ENCODE measurements at regions not wholly inside any gene's neighbourhood (a gene's known extent, or its start where the extent isn't known, plus 50 kb on each side); places are given as distances from the start of the nearest gene placed in this dataset.

- no peak for DNase-seq (ENCODE audit: low read depth)
- TF ChIP-seq CTCF (IDR thresholded peaks at IDR 0.05; ENCODE audit: low read depth, low read length, missing control alignments): no peak
- in situ Hi-C loops (cut with HindIII; ENCODE audit: low sequenced_read_pairs): no loop called here
- no peak overlapping the region for H3K4me3 ChIP-seq (ENCODE audit: low read depth, low read length)
Measured at GRCh38 chr1:37112430-37112829, 78.1 kb upstream of the GRIK3 start.

GRCh38 chr1:37113285-37113997 is 79.1 kb upstream of the GRIK3 start:
- no peak overlapping the region for H3K4me3 ChIP-seq (ENCODE audit: low read depth, low read length)
- in situ Hi-C loops (cut with HindIII; ENCODE audit: low sequenced_read_pairs): no loop called here
- TF ChIP-seq CTCF (IDR thresholded peaks at IDR 0.05; ENCODE audit: low read depth, low read length, missing control alignments): no peak
- DNase-seq (ENCODE audit: low read depth): no peak

- TF ChIP-seq CTCF (IDR thresholded peaks at IDR 0.05; ENCODE audit: low read depth, low read length, missing control alignments): no peak
- in situ Hi-C loops (cut with HindIII; ENCODE audit: low sequenced_read_pairs): no loop called here
- no peak overlapping the region for H3K4me3 ChIP-seq (ENCODE audit: low read depth, low read length)
- no peak for DNase-seq (ENCODE audit: low read depth)
Measured at GRCh38 chr1:37118790-37119189, 84.5 kb upstream of the GRIK3 start.

DNA sequence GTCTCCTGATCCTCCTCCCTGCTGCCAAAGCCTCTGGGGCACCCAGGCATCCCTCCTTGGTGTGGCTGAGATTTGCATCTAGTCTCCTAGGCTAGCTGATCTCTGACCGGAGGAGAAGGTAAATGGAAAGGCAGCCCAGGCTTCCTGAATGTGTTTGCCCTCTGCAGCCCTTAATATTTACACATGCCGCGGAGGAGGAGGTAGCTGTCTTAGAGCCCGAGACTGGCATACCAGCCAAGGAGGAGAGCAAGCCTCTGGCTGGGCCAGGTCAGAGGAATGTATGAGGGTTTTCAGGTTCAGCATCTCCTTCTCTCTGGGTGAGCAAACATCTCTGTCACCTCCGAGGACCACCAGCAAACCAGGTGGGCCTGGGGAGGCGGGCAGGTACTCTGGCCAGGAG is 86.0 kb upstream of the GRIK3 start:
- no peak overlapping the region for H3K4me3 ChIP-seq (ENCODE audit: low read depth, low read length)
- DNase-seq (ENCODE audit: low read depth): no peak
- no peak for TF ChIP-seq CTCF (IDR thresholded peaks at IDR 0.05; ENCODE audit: low read depth, low read length, missing control alignments)
- in situ Hi-C loops (cut with HindIII; ENCODE audit: low sequenced_read_pairs): no loop called here

DNA sequence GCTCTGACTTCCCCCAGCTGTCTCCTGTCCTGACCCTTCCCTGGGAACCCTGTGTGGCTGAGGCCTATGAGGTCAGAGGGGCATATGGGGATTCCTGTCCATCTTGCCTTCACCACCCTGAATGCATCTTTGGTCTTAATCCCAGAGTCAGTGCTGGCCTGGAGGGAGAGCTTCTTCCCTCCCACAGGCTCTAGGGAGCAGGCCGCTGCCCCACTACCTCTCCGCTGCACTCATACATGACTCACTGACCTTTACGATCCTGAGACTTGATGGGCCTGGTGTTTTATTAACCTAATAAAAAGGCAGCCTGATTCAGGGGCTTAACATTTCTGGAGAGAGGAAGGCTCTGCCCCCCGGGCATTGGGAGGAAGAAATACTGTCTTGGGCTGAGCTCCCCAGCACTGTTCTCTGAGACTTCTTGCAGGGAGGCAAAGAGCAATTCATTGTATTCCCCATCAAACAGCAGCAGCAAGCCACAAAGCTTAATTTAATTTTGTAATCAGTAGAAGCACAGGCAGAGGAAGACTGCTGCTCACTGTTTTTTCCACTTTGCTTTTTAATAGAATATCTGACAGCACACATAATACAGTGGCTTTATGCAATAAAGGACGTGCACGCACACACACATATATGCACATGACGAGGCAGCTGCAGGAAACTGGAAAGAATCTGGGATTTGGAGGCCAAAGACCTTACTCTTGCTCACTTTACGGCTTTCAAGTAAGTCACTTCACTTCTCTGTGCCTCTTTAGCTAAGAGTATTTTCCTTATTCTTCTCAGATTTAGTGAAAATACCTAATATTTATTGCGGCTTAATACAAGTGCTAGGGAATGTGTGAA is 89.2 kb upstream of the GRIK3 start:
- TF ChIP-seq CTCF (IDR thresholded peaks at IDR 0.05; ENCODE audit: low read depth, low read length, missing control alignments): no peak
- DNase-seq (ENCODE audit: low read depth): no peak
- H3K4me3 ChIP-seq (ENCODE audit: low read depth, low read length): no peak overlapping the region
- in situ Hi-C loops (cut with HindIII; ENCODE audit: low sequenced_read_pairs): no loop called here

DNA sequence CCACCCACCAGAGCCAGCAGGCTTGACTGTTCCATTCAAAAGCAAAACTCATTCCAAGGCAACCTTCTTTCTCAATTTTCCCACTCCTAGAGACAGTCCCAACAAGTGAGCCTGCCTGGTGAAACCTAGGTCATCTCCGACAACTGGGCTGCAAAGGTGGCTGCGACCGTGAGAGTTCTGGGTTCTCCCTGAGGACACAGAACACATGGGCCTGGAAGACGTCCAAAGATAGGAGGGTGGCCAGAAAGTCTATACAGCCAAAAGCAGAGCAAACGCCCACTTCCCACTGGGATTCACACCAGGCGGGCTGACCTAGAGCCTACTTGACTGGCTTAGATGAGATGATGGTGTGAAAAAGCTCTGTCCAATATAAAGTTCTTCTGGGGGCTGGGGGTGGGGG is 90.2 kb upstream of the GRIK3 start:
- in situ Hi-C loops (cut with HindIII; ENCODE audit: low sequenced_read_pairs): no loop called here
- TF ChIP-seq CTCF (IDR thresholded peaks at IDR 0.05; ENCODE audit: low read depth, low read length, missing control alignments): no peak

More for the DNA sequence above, 90.2 kb upstream of the GRIK3 start:
- H3K4me3 ChIP-seq (ENCODE audit: low read depth, low read length): no peak overlapping the region
- DNase-seq (ENCODE audit: low read depth): no peak

Data from astrocyte of the cerebellum (primary cell).